ENCODE measurements at regions not wholly inside any gene's neighbourhood (a gene's known extent, or its start where the extent isn't known, plus 50 kb on each side); places are given as distances from the start of the nearest gene placed in this dataset.

GRCh38 chr4:153973942-153974341 lies 185.1 kb upstream of the SFRP2 start:
- TF ChIP-seq EP300 (IDR thresholded peaks at IDR 0.05) (no peak), POLR2A (IDR thresholded peaks at IDR 0.05) (no peak)
- TF ChIP-seq, protein P1, sequence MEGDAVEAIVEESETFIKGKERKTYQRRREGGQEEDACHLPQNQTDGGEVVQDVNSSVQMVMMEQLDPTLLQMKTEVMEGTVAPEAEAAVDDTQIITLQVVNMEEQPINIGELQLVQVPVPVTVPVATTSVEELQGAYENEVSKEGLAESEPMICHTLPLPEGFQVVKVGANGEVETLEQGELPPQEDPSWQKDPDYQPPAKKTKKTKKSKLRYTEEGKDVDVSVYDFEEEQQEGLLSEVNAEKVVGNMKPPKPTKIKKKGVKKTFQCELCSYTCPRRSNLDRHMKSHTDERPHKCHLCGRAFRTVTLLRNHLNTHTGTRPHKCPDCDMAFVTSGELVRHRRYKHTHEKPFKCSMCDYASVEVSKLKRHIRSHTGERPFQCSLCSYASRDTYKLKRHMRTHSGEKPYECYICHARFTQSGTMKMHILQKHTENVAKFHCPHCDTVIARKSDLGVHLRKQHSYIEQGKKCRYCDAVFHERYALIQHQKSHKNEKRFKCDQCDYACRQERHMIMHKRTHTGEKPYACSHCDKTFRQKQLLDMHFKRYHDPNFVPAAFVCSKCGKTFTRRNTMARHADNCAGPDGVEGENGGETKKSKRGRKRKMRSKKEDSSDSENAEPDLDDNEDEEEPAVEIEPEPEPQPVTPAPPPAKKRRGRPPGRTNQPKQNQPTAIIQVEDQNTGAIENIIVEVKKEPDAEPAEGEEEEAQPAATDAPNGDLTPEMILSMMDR (IDR thresholded peaks at IDR 0.05) = no peak
- intact Hi-C loops (cut with DNase I) = no loop called here
- no peaks in the 10 kb centered on the region for H3K4me1 ChIP-seq (ENCODE audit: insufficient read depth)
- no peak overlapping the region for H3K4me3 ChIP-seq
- no peaks in the 10 kb centered on the region for H3K36me3 ChIP-seq
- 45 to 55% (median 49%) methylated on average over 4 of the region's 4 CpGs for WGBS, 3 donors
- no peak overlapping the region for H3K27ac ChIP-seq
- no peaks in the 10 kb centered on the region for H3K27me3 ChIP-seq
- no peaks in the 10 kb centered on the region for H3K9me3 ChIP-seq
- DNase-seq = no peak

GRCh38 chr4:153971899-153972298 lies 183.0 kb upstream of the SFRP2 start:
- TF ChIP-seq, protein P1 (IDR thresholded peaks at IDR 0.05) = no peak
- TF ChIP-seq EP300 (IDR thresholded peaks at IDR 0.05) = no peak
- no peak for TF ChIP-seq POLR2A (IDR thresholded peaks at IDR 0.05)
- H3K27ac ChIP-seq = no peak overlapping the region
- WGBS, 3 donors = 85 to 89% (median 89%) methylated on average over 5 of the region's 5 CpGs

DNA sequence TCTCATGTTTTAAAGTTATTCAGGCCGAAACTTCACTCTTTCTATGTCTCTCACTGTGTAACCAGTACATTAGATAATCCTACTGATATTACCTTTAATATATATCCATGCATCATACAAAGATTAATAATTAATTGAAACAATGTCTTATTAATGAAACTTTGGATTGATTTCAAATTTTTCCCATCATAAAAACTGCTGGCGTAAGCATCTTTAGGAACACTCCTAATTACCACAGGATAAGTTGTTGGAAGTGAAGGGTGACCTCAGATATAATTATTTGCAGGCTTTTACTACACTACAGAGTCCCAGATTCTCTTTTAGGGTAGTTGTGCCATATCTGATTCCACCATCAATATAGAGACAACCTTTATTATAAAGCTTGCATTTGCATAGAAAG lies 181.3 kb upstream of the SFRP2 start:
- TF ChIP-seq, protein P1 (IDR thresholded peaks at IDR 0.05) = no peak
- TF ChIP-seq POLR2A (IDR thresholded peaks at IDR 0.05) (no peak), EP300 (IDR thresholded peaks at IDR 0.05) (no peak)
- Histone ChIP-seq H3K9me3 (no peaks in the 10 kb centered on the region), H3K36me3 (no peaks in the 10 kb centered on the region), H3K27me3 (no peaks in the 10 kb centered on the region), H3K4me3 (no peak overlapping the region), H3K4me1 (ENCODE audit: insufficient read depth) (no peaks in the 10 kb centered on the region), H3K27ac (no peak overlapping the region)
- intact Hi-C loops (cut with DNase I) = no loop called here
- no peak for DNase-seq
- WGBS, 3 donors = 87 to 92% (median 88%) methylated on average over 2 of the region's 2 CpGs

More at GRCh38 chr4:153971899-153972298, 183.0 kb upstream of the SFRP2 start:
- intact Hi-C loops (cut with DNase I) = no loop called here
- Histone ChIP-seq H3K4me1 (ENCODE audit: insufficient read depth) (no peaks in the 10 kb centered on the region), H3K27me3 (no peaks in the 10 kb centered on the region), H3K4me3 (no peak overlapping the region), H3K9me3 (no peaks in the 10 kb centered on the region), H3K36me3 (no peaks in the 10 kb centered on the region)
- DNase-seq = no peak

DNA sequence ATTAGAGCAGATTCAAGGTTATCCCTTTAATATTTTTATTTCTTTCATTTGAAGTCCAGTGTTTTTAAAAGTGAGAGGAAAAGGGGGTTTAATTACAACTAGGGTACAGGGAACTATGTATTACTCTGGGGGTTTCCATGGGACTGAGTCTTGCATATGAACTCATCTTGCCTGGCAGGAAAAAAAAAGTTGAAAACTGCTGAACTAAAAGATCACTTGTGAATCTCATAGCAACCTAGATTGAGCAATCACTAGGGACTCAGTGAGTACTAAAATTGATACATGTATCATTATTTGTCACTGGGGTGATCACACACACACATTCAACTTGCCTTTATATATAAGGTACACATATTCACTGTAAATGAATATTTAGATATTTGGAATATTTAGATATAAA lies 180.7 kb upstream of the SFRP2 start:
- H3K4me3 ChIP-seq = no peak overlapping the region
- H3K27ac ChIP-seq = no peak overlapping the region
- H3K36me3 ChIP-seq = no peaks in the 10 kb centered on the region
- intact Hi-C loops (cut with DNase I) = no loop called here
- no peaks in the 10 kb centered on the region for H3K4me1 ChIP-seq (ENCODE audit: insufficient read depth)
- no peaks in the 10 kb centered on the region for H3K9me3 ChIP-seq
- H3K27me3 ChIP-seq = no peaks in the 10 kb centered on the region
- no peak for DNase-seq
- TF ChIP-seq EP300 (IDR thresholded peaks at IDR 0.05) (no peak), POLR2A (IDR thresholded peaks at IDR 0.05) (no peak)
- TF ChIP-seq, protein P1 (IDR thresholded peaks at IDR 0.05) = no peak

DNA sequence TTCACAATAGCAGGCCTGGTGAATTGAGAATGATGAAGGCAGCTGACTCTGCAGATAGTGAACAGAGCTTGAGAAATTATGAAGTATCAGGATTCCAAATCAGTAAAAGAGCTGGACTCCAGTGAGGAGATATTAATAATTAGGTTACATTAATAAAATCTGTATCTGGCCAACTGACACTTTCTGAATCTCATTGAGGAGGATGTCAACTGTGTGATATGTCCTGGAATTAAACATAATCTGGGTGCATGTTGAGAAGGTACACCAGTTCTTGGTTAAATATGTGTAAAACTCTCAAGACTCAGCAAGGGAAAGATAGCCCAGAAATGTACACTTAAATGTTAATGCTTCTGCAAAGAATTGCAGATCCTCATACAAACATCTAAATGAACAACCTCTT lies 177.8 kb upstream of the SFRP2 start:
- no peak for TF ChIP-seq POLR2A (IDR thresholded peaks at IDR 0.05)
- TF ChIP-seq EP300 (IDR thresholded peaks at IDR 0.05) = no peak
- TF ChIP-seq, protein P1 (IDR thresholded peaks at IDR 0.05) = no peak
- Histone ChIP-seq H3K4me3 (no peak overlapping the region), H3K27ac (no peak overlapping the region), H3K4me1 (ENCODE audit: insufficient read depth) (no peaks in the 10 kb centered on the region), H3K27me3 (no peaks in the 10 kb centered on the region), H3K9me3 (no peaks in the 10 kb centered on the region), H3K36me3 (no peaks in the 10 kb centered on the region)
- DNase-seq = no peak
- intact Hi-C loops (cut with DNase I) = no loop called here

All from ovary (tissue), 7 donors.